GM21619 (cell line): ENCODE measurements at regions not wholly inside any gene's neighbourhood (a gene's known extent, or its start where the extent isn't known, plus 50 kb on each side); places are given as distances from the start of the nearest gene placed in this dataset.
"Not testable (repeated sequence)": the region's sequence is repeated elsewhere in the genome, so short reads cannot be mapped to it uniquely, and the experiment has no call there.

Source experiments
- ATAC-seq: cut with Tn5 transposase; IDR thresholded peaks from one replicate; pipeline ENCODE4 v1.9.1; 2021; ENCODE audit not compliant: unreplicated experiment

GRCh38 chr17:77288115-77288619 is 147.4 kb downstream of the SEC14L1 start:
- no peak for ATAC-seq

- ATAC-seq, result not testable (repeated sequence)
These were observed 150.2 kb downstream of the SEC14L1 start for GRCh38 chr17:77290759-77291558.

DNA sequence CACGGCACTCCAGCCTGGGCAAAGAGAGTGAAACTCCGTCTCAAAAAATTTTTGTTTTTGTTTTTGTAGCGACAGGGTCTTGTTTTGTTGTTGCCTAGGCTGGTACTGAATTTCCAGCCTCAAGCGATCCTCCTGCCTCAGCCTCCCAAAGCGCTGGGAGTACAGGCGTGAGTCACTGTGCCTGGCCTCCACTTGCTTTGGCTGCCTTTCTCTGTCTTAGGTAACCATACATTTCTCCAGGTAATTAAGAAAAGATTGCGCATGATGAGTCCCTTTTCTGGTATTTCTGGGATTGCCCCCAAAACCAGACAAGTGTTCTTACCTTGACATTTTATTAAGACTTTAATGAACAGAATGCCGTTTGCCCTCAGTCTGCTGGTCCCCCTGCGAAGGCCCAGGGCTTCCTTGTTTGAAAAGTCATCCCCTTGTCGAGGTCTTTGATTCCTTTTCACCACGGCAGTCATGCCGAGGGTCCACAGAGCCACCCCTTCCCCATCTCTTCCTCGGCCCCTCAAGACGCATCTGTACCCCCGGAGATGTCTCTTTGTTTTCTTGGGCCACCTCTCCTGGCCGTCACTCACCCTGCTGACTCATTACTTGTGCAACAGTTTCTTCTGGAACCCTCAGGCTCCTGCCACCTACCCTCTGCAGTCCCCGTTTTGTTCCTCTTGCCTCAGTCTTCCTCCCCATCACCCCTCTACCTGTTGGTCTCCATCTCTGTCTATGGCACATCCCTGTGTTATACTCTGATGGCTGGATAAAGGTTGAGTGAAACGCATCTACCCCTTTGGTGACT is 151.0 kb downstream of the SEC14L1 start:
- ATAC-seq, result no peak

- ATAC-seq, result no peak
These were observed 154.0 kb downstream of the SEC14L1 start for GRCh38 chr17:77294761-77295160.

DNA sequence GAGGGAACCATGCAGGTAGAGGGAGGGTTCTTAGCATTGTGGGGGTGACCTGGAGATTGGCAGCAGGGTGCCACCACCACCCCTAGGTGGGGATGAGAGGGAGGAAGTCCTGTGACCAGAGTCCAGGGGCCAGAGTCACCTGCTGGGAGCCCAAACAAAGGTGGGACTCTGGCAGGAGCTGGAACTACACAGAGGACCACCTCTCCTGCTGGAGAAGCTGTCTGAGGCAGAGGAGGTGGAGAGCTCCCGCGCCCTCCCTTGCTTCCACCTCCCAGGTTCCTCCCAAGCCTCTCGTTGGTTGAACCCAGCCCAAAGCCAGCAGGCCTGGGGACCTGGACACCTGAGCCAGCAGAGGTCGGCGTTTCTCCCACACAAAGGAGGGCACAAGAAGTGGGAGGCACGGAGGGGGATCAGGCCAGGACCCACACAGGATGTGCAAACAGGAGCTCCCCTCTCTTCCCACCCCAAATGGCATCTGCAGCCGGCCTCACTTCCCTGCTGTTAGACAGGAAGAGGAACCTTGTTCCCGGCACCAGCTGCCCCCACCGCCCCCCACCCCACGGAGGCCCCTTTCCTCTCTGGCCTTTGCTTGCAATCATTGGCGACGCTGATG is 154.6 kb downstream of the SEC14L1 start:
- no peak for ATAC-seq

GRCh38 chr17:77296769-77297409 is 156.1 kb downstream of the SEC14L1 start:
- ATAC-seq, result no peak

DNA sequence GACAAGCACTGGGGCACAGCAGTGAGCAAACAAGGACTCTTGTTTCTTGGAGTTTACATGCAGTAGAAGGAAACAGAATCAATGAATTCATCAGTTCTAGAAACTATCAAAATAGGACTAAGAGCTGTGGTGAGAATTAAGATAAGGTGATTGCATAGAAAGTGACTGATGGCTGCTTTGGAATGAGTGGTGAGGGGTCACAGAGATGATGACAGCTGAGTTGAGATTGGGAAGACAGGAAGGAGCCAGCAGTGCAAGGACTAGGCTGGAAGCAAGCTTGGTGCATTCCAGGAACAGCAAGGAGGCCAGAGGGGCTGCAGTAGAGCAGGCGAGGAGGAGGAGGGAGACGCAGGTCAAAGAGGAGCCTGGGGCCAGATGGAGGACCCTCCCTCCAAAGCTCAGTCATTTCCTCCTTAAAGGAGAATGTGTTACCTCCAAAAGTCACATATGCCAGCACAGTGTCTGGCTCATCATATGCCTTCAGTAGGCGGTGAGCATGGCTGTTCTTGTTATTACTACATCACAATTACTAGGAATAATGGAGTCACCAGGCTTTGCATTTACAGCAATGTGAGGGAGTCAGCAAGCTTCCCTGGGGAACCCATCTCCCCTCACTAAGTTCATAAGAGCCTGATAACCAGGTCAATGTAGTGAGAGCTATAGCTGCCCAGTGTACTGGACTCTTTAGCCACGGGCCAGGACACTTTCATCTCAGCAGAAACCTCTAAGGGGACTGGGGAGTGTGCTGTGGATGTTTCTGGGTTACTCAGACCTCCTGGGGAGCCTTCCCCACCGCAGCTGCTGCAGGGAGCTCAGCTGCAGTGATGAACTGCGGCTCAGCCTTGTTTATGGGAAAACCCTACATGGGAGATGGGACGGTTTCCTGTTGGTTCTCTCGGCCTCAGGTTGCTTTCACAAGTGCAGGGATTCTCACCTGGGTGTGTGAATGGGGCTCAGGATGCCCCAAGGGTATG is 157.2 kb downstream of the SEC14L1 start:
- ATAC-seq, result no peak

GRCh38 chr17:77298811-77299210 is 158.0 kb downstream of the SEC14L1 start:
- no peak for ATAC-seq

DNA sequence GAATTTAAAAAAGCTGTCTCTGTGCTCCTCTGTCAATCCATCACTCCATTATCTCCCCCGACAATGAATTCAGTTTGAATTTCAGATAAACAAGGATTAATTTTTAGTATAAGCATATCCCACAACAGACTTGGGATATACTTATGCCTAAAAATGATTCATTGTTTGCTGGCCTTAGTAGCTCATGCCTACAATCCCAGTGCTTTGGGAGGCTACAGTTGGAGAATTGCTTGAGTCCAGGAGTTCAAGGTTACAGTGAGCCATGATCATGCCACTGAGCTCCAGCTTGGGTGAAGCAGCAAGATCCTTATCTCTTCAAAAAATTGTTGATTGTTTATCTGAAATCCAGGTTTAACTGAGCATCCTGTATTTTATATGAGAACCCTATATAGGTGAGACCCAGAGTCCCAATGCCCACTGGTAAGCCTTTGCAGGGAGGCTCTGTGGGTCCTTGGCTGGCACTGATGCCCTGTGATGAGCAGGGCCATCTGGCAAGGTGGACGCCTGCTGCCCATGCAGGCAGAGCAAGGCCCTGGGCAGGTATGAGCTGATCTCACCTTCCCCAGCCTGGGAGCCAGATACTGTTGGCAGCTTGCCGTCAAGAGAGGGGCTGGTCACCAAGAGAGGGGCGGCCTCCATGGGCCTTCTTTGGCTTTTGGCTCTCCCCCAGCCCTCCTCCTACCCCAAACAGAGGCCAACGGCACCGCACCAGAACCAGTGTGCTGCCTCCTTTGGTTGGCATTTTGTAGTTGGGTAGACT is 158.7 kb downstream of the SEC14L1 start:
- no peak for ATAC-seq

- ATAC-seq, result no peak
These were observed 159.4 kb downstream of the SEC14L1 start for GRCh38 chr17:77300016-77300686.

- ATAC-seq, result no peak
These were observed 161.0 kb downstream of the SEC14L1 start for GRCh38 chr17:77301694-77302266.

GRCh38 chr17:77302682-77303081 is 161.9 kb downstream of the SEC14L1 start:
- no peak for ATAC-seq

DNA sequence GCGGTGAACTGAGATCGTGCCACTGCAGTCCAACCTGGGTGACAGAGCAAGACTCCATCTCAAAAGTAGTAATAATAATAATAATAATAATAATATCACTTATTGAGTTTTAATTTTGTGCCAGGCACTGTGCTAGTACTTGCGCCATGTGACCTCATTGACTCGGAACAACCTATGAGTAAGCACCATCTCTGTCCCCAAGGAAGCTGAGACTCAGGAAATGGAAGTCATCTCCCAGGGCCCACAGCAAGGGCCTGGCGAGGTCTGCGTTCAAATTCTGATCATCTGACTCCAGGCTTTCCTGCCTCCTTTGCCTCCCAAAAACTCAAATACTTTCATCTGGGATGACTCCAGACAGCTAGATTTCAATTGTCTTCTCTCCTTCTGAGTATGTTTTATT is 162.9 kb downstream of the SEC14L1 start:
- ATAC-seq, result no peak

GRCh38 chr17:77304051-77304745 is 163.4 kb downstream of the SEC14L1 start:
- ATAC-seq, result no peak

DNA sequence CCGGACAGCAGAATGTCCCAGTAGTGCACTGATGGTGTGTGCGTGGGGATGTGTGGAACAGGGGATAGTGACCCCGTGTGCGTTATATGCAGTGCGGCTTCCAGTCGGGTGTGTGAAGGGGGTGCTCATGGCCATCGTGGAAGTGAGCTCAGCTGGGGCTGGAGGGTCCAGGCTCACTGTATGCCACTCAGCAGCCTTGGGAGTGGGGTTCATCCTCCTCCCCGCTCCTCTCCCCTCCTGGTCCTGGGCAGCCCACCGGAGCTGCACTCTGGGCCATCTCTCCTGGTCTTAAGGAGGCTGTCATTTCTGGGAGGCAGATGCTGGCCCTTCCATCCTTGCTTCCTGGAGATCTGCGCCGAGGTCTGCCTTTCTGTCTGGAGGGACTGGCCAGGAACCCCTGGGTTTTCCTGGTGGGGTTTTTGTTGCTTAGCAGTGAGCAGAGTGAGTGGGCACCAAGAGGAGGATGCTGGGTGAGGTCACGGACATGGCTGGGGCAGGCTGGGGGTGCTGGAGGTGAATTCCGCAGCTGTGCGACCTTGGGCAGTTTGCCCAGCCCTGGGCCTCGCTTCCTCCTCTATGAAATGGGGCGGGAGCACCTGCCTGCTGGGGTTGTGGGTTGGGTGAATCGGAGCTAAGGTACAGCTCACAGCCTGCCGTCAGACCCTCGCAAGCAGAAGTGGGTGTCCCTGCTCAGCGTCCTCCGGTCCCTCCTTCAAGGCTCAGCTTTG is 164.1 kb downstream of the SEC14L1 start:
- ATAC-seq, result no peak

- ATAC-seq, result no peak
These were observed 165.4 kb downstream of the SEC14L1 start for GRCh38 chr17:77306048-77306789.
